ENCODE measurements at regions not wholly inside any gene's neighbourhood (a gene's known extent, or its start where the extent isn't known, plus 50 kb on each side); places are given as distances from the start of the nearest gene placed in this dataset.

- TF ChIP-seq EZH2 (IDR thresholded peaks at IDR 0.05; ENCODE audit: low read length, missing control alignments) = no peak
- no peak for TF ChIP-seq CTCF (conservative IDR thresholded peaks at IDR 0.05 in 1 of 2, IDR thresholded peaks at IDR 0.05 in 1 of 2; ENCODE audit: low read depth in 1 of 2, low read length in 2 of 2)
These were observed 118.4 kb upstream of the CTNNA2 start for GRCh38 chr2:79394485-79394859.

GRCh38 chr2:79393806-79394484, 118.9 kb upstream of the CTNNA2 start:
- H3K9ac ChIP-seq (ENCODE audit: insufficient read depth, low read length) = no peak overlapping the region
- no peaks in the 10 kb centered on the region for H4K20me1 ChIP-seq (ENCODE audit: control insufficient read depth, extremely low read depth, insufficient read depth, low read length)
- H2AFZ ChIP-seq (ENCODE audit: low read length) = no peak overlapping the region
- peak; percentile 10 to 12 for DNase-seq (ENCODE audit: low read depth in 2 of 2)
- no peaks in the 10 kb centered on the region for H3K79me2 ChIP-seq (ENCODE audit: control insufficient read depth, insufficient read depth, low read length)
- no peaks in the 10 kb centered on the region for H3K36me3 ChIP-seq (ENCODE audit: control insufficient read depth, insufficient read depth, low read length)
- H3K4me1 ChIP-seq (ENCODE audit: control insufficient read depth, extremely low read depth, insufficient read depth, low read length) = no peaks in the 10 kb centered on the region
- TF ChIP-seq CTCF (conservative IDR thresholded peaks at IDR 0.05 in 1 of 2, IDR thresholded peaks at IDR 0.05 in 1 of 2; ENCODE audit: low read depth in 1 of 2, low read length in 2 of 2) = no peak
- no peak for TF ChIP-seq EZH2 (IDR thresholded peaks at IDR 0.05; ENCODE audit: low read length, missing control alignments)
- no peak overlapping the region for H3K4me2 ChIP-seq (ENCODE audit: extremely low read depth, insufficient read depth, low read length)
- no peak overlapping the region for H3K4me3 ChIP-seq (replicated peaks in 1 of 4; ENCODE audit: control extremely low read depth in 1 of 4, insufficient read depth in 1 of 4, low read depth in 3 of 4, low read length in 4 of 4)
- no peaks in the 10 kb centered on the region for H3K9me3 ChIP-seq (ENCODE audit: control insufficient read depth, insufficient read depth, low read depth, low read length)
- no peak overlapping the region for H3K27ac ChIP-seq (ENCODE audit: insufficient read depth, low read length)
- no peaks in the 10 kb centered on the region for H3K27me3 ChIP-seq (ENCODE audit: control insufficient read depth, insufficient read depth, low read length)

More at GRCh38 chr2:79394485-79394859, 118.4 kb upstream of the CTNNA2 start:
- no peak overlapping the region for H3K4me3 ChIP-seq (replicated peaks in 1 of 4; ENCODE audit: control extremely low read depth in 1 of 4, insufficient read depth in 1 of 4, low read depth in 3 of 4, low read length in 4 of 4)
- H3K36me3 ChIP-seq (ENCODE audit: control insufficient read depth, insufficient read depth, low read length) = no peaks in the 10 kb centered on the region
- H3K4me1 ChIP-seq (ENCODE audit: control insufficient read depth, extremely low read depth, insufficient read depth, low read length) = no peaks in the 10 kb centered on the region
- DNase-seq (ENCODE audit: low read depth in 2 of 2) = no peak
- no peak overlapping the region for H2AFZ ChIP-seq (ENCODE audit: low read length)
- H3K9me3 ChIP-seq (ENCODE audit: control insufficient read depth, insufficient read depth, low read depth, low read length) = no peaks in the 10 kb centered on the region
- no peaks in the 10 kb centered on the region for H3K27me3 ChIP-seq (ENCODE audit: control insufficient read depth, insufficient read depth, low read length)
- no peaks in the 10 kb centered on the region for H3K79me2 ChIP-seq (ENCODE audit: control insufficient read depth, insufficient read depth, low read length)
- H4K20me1 ChIP-seq (ENCODE audit: control insufficient read depth, extremely low read depth, insufficient read depth, low read length) = no peaks in the 10 kb centered on the region
- H3K27ac ChIP-seq (ENCODE audit: insufficient read depth, low read length) = no peak overlapping the region
- no peak overlapping the region for H3K4me2 ChIP-seq (ENCODE audit: extremely low read depth, insufficient read depth, low read length)
- no peak overlapping the region for H3K9ac ChIP-seq (ENCODE audit: insufficient read depth, low read length)

GRCh38 chr2:79393107-79393685, 119.7 kb upstream of the CTNNA2 start:
- H3K4me3 ChIP-seq (replicated peaks in 1 of 4; ENCODE audit: control extremely low read depth in 1 of 4, insufficient read depth in 1 of 4, low read depth in 3 of 4, low read length in 4 of 4) = no peak overlapping the region
- H3K27ac ChIP-seq (ENCODE audit: insufficient read depth, low read length) = no peak overlapping the region
- DNase-seq (ENCODE audit: low read depth in 2 of 2) = peak; percentile 1 to 3
- no peaks in the 10 kb centered on the region for H3K36me3 ChIP-seq (ENCODE audit: control insufficient read depth, insufficient read depth, low read length)
- no peaks in the 10 kb centered on the region for H3K9me3 ChIP-seq (ENCODE audit: control insufficient read depth, insufficient read depth, low read depth, low read length)
- no peaks in the 10 kb centered on the region for H3K79me2 ChIP-seq (ENCODE audit: control insufficient read depth, insufficient read depth, low read length)
- no peak for TF ChIP-seq CTCF (conservative IDR thresholded peaks at IDR 0.05 in 1 of 2, IDR thresholded peaks at IDR 0.05 in 1 of 2; ENCODE audit: low read depth in 1 of 2, low read length in 2 of 2)
- TF ChIP-seq EZH2 (IDR thresholded peaks at IDR 0.05; ENCODE audit: low read length, missing control alignments) = no peak
- H3K4me2 ChIP-seq (ENCODE audit: extremely low read depth, insufficient read depth, low read length) = no peak overlapping the region
- H2AFZ ChIP-seq (ENCODE audit: low read length) = no peak overlapping the region
- H3K9ac ChIP-seq (ENCODE audit: insufficient read depth, low read length) = no peak overlapping the region
- H3K27me3 ChIP-seq (ENCODE audit: control insufficient read depth, insufficient read depth, low read length) = no peaks in the 10 kb centered on the region
- no peaks in the 10 kb centered on the region for H3K4me1 ChIP-seq (ENCODE audit: control insufficient read depth, extremely low read depth, insufficient read depth, low read length)
- H4K20me1 ChIP-seq (ENCODE audit: control insufficient read depth, extremely low read depth, insufficient read depth, low read length) = no peaks in the 10 kb centered on the region
